Uterus (tissue), 2 donors: ENCODE measurements at regions not wholly inside any gene's neighbourhood (a gene's known extent, or its start where the extent isn't known, plus 50 kb on each side); places are given as distances from the start of the nearest gene placed in this dataset.

Experiments used
- POLR2A ChIP-seq, 2 donors: fragments of 450-650 bp; IDR thresholded peaks; one replicate each; pipeline ENCODE4 v1.6.1; 2016; ENCODE audit warnings: antibody characterized with exemption in 2 of 2, mild to moderate bottlenecking in 1 of 2, moderate library complexity in 1 of 2
- TF ChIP-seq, protein P1 (sequence below), 4 experiments: fragments of 200-600 bp in 2 of 4; fragments of 450-650 bp in 2 of 4; sonication (generic) in 2 of 4; IDR thresholded peaks; one replicate each; pipeline ENCODE4 v1.5.1; 2016 to 2019; ENCODE audit warnings: antibody characterized with exemption in 4 of 4, mild to moderate bottlenecking in 2 of 4, moderate library complexity in 1 of 4

DNA sequence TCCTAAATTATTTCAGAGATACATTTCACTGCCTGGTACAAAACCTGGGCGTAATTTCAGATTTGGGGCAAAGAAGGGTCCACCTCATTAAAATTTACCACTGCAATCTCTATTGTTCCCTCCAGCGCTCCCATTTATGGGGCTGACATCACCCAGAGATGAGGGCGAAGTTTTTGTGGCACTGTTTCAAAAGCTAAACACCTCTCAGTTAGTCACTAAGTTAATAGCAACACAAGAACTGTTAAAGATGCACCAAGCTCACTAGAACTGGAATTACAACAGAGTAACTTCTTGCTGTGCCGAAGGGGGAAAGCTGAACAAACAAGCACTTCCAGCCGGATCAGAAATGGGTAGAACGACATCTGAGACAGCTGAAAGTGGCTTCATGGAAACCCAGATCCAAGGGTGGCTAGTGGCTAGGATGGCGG, 179.4 kb downstream of the GATA3 start:
- TF ChIP-seq, protein P1, sequence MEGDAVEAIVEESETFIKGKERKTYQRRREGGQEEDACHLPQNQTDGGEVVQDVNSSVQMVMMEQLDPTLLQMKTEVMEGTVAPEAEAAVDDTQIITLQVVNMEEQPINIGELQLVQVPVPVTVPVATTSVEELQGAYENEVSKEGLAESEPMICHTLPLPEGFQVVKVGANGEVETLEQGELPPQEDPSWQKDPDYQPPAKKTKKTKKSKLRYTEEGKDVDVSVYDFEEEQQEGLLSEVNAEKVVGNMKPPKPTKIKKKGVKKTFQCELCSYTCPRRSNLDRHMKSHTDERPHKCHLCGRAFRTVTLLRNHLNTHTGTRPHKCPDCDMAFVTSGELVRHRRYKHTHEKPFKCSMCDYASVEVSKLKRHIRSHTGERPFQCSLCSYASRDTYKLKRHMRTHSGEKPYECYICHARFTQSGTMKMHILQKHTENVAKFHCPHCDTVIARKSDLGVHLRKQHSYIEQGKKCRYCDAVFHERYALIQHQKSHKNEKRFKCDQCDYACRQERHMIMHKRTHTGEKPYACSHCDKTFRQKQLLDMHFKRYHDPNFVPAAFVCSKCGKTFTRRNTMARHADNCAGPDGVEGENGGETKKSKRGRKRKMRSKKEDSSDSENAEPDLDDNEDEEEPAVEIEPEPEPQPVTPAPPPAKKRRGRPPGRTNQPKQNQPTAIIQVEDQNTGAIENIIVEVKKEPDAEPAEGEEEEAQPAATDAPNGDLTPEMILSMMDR (IDR thresholded peaks at IDR 0.05): no peak
- TF ChIP-seq POLR2A (IDR thresholded peaks at IDR 0.05): no peak
